Endothelial cell of umbilical vein (primary cell): ENCODE measurements at regions not wholly inside any gene's neighbourhood (a gene's known extent, or its start where the extent isn't known, plus 50 kb on each side); places are given as distances from the start of the nearest gene placed in this dataset.

ENCODE experiments used
- BruUV-seq: library from RNA; stranded (reverse); fragments of 400-500 nt; replicated peaks from 2 replicates; lab custom pipeline; 2021; lab: Mats Ljungman, UMichigan
- CTCF ChIA-PET: fragments of 300-600, 350-600 bp; sonication (Branson Sonifier 250); formaldehyde crosslinking; loops from one replicate; lab custom pipeline; 2021; ENCODE audit warnings: antibody characterized with exemption, inconsistent platforms; lab: Charles Lee
- POLR2A ChIA-PET: fragments of 300-600, 350-600 bp; sonication (Branson Sonifier 250); formaldehyde crosslinking; loops from one replicate; lab custom pipeline; 2021; ENCODE audit warnings: antibody characterized with exemption, inconsistent platforms; lab: Charles Lee
- DNase-seq: peaks from one replicate; pipeline ENCODE4 v3.0.0-alpha.2; 2011; ENCODE audit warnings: low read depth, low spot score
- FAIRE-seq: peaks from 2 replicates; lab custom pipeline; 2011; peaks lifted over from hg19 to GRCh38; lab: Jason Lieb, UNC
- H2AFZ ChIP-seq: 2 replicates; pipeline ENCODE4 v1.6.0; 2012; ENCODE audit warnings: low read depth, low read length, control low read depth, inconsistent platforms
- H3K27ac ChIP-seq: 2 replicates; pipeline ENCODE4 v1.5.1; 2011; ENCODE audit warnings: low read depth, mild to moderate bottlenecking, control low read depth, low read length, moderate library complexity; ENCODE audit not compliant: insufficient read depth
- H3K27me3 ChIP-seq, 2 experiments: 2 replicates each; pipeline versions ENCODE4 v1.6.0 to v1.6.1; 2011; ENCODE audit warnings: low read length in 2 of 2, mixed read lengths in 1 of 2; ENCODE audit not compliant: control insufficient read depth in 2 of 2, insufficient read depth in 2 of 2
- H3K36me3 ChIP-seq, 2 experiments: 2 replicates in 1 of 2; 3 replicates in 1 of 2; pipeline ENCODE4 v1.5.1; 2011; ENCODE audit warnings: low read length in 2 of 2, mild to moderate bottlenecking in 1 of 2, moderate library complexity in 1 of 2; ENCODE audit not compliant: control insufficient read depth in 2 of 2, insufficient read depth in 2 of 2; ENCODE audit errors: extremely low read depth in 1 of 2
- H3K4me1 ChIP-seq: 3 replicates; pipeline ENCODE4 v1.5.1; 2011; ENCODE audit warnings: mild to moderate bottlenecking, low read length; ENCODE audit not compliant: control insufficient read depth, insufficient read depth; ENCODE audit errors: extremely low read depth
- H3K4me2 ChIP-seq: 2 replicates; pipeline ENCODE4 v1.6.1; 2011; ENCODE audit warnings: low read length, control low read depth, mixed read lengths; ENCODE audit not compliant: insufficient read depth
- H3K4me3 ChIP-seq, 3 experiments: fragments of 200-600 bp in 1 of 3; sonication (generic), shearing (Covaris generic) in 1 of 3; replicated peaks in 1 of 3; 2 replicates each; pipeline ENCODE4 v1.5.1; 2011 to 2016; ENCODE audit warnings: control low read depth in 3 of 3, low read length in 3 of 3, mild to moderate bottlenecking in 2 of 3, inconsistent platforms in 1 of 3, low read depth in 1 of 3, moderate library complexity in 1 of 3; ENCODE audit not compliant: insufficient read depth in 1 of 3
- H3K79me2 ChIP-seq: 2 replicates; pipeline ENCODE4 v1.6.0; 2012; ENCODE audit warnings: low read length, inconsistent platforms; ENCODE audit not compliant: control insufficient read depth, insufficient read depth
- H3K9ac ChIP-seq: replicated peaks from 2 replicates; pipeline ENCODE3; 2011; ENCODE audit warnings: low read length, control low read depth; ENCODE audit not compliant: insufficient read depth; ENCODE audit errors: extremely low read depth
- H3K9me1 ChIP-seq: replicated peaks from 3 replicates; pipeline ENCODE4 v1.6.0; 2011; ENCODE audit warnings: mild to moderate bottlenecking, low read length; ENCODE audit not compliant: control insufficient read depth, insufficient read depth; ENCODE audit errors: extremely low read depth
- H3K9me3 ChIP-seq: replicated peaks from 2 replicates; pipeline ENCODE4 v1.5.1; 2012; ENCODE audit warnings: low read length, inconsistent platforms; ENCODE audit not compliant: control insufficient read depth, insufficient read depth
- H4K20me1 ChIP-seq: replicated peaks from 2 replicates; pipeline ENCODE3; 2011; ENCODE audit warnings: mild to moderate bottlenecking, low read length; ENCODE audit not compliant: control insufficient read depth, insufficient read depth; ENCODE audit errors: extremely low read depth
- CTCF ChIP-seq, 2 donors: IDR thresholded peaks; 1 replicate in 1 of 2; 2 replicates in 1 of 2; pipeline ENCODE4 v1.5.1; 2011; ENCODE audit warnings: low read length in 2 of 2, mild to moderate bottlenecking in 2 of 2, moderate library complexity in 2 of 2, control low read depth in 1 of 2, inconsistent platforms in 1 of 2, low read depth in 1 of 2; ENCODE audit not compliant: insufficient read depth in 1 of 2; ENCODE audit errors: extremely low read depth in 1 of 2
- FOS ChIP-seq: IDR thresholded peaks from 2 replicates; pipeline ENCODE4 v1.6.1; 2011; ENCODE audit warnings: mild to moderate bottlenecking, low read length, moderate library complexity, borderline replicate concordance; ENCODE audit not compliant: insufficient read depth
- GATA2 ChIP-seq: IDR thresholded peaks from 2 replicates; pipeline ENCODE4 v1.7.0; 2011; ENCODE audit warnings: low read depth, mild to moderate bottlenecking, moderate library complexity, mixed read lengths, low read length; ENCODE audit not compliant: insufficient read length, insufficient read depth
- JUN ChIP-seq: IDR thresholded peaks from 2 replicates; pipeline ENCODE4 v1.6.1; 2011; ENCODE audit warnings: borderline replicate concordance, low read depth; ENCODE audit not compliant: insufficient read length, insufficient read depth
- MYC ChIP-seq: IDR thresholded peaks from one replicate; pipeline ENCODE4 v1.6.1; 2011; ENCODE audit warnings: mild to moderate bottlenecking, low read depth, low read length
- POLR2A ChIP-seq: IDR thresholded peaks from 2 replicates; pipeline ENCODE4 v1.6.1; 2012; ENCODE audit warnings: low read depth, mild to moderate bottlenecking, control low read depth, low read length
- POLR2AphosphoS5 ChIP-seq: IDR thresholded peaks from 2 replicates; pipeline ENCODE4 v1.6.1; 2012; ENCODE audit warnings: low read depth, mild to moderate bottlenecking, control low read depth, low read length, moderate library complexity; ENCODE audit not compliant: insufficient read depth
- dilution Hi-C: fragments of 300-500 bp; cut with MboI; formaldehyde crosslinking; loops from one replicate; pipeline ENCODE4 v1.15.0; 2019; ENCODE audit warnings: low sequenced_read_pairs; ENCODE audit not compliant: extremely low pct_ligation_motif_present
- intact Hi-C: fragments of 100-400 bp; cut with micrococcal nuclease; formaldehyde crosslinking; loops from one replicate; pipeline ENCODE4 v1.10.0; 2022

- H3K79me2 ChIP-seq: no peaks in the 10 kb centered on the region
- H3K4me3 ChIP-seq: no peak overlapping the region
- no peaks in the 10 kb centered on the region for H3K9me1 ChIP-seq
- FAIRE-seq: peak; percentile 15
- H3K4me1 ChIP-seq: peaks cover 6% of the 10 kb centered on the region
- H3K4me2 ChIP-seq: no peak overlapping the region
- no peaks in the 10 kb centered on the region for H4K20me1 ChIP-seq
- H3K27me3 ChIP-seq: no peaks in the 10 kb centered on the region
- peak overlapping the region; percentile 2 for H2AFZ ChIP-seq
- CTCF ChIA-PET: no interaction called here
- intact Hi-C loops (loop anchor here (5.0 kb wide), 1 partner anchor 406 kb away; the partner anchor contains the start of gene BTG1), dilution Hi-C loops (no loop called here)
- BruUV-seq: no TSS peak
- H3K27ac ChIP-seq: no peak overlapping the region
- peak; percentile 59 for DNase-seq
- no peaks in the 10 kb centered on the region for H3K36me3 ChIP-seq
- POLR2A ChIA-PET: interaction anchor here (0.6 kb wide), 1 partner anchor 407 kb away, joined by 3 read pairs; no protein-coding TSS in a partner anchor
- H3K9ac ChIP-seq: no peak overlapping the region
- TF ChIP-seq POLR2A: no peak
- TF ChIP-seq CTCF (IDR thresholded peaks at IDR 0.05; ENCODE audit: extremely low read depth in 1 of 2, insufficient read depth in 1 of 2, low read depth in 1 of 2, low read length in 2 of 2): no peak
- TF ChIP-seq MYC: no peak
- no peak for TF ChIP-seq POLR2AphosphoS5
- H3K9me3 ChIP-seq: no peaks in the 10 kb centered on the region
These were observed 149.4 kb upstream of the PLEKHG7 start for GRCh38 chr12:92553389-92553788.

GRCh38 chr12:92552412-92553108 lies 150.2 kb upstream of the PLEKHG7 start:
- Histone ChIP-seq H3K36me3 (no peaks in the 10 kb centered on the region), H3K27me3 (peaks cover 0 to 5% of the 10 kb centered on the region in 2 experiments), H3K27ac (no peak overlapping the region), H3K4me1 (peaks cover 6% of the 10 kb centered on the region), H4K20me1 (no peaks in the 10 kb centered on the region), H3K4me2 (no peak overlapping the region), H3K9me1 (no peaks in the 10 kb centered on the region), H2AFZ (no peak overlapping the region), H3K4me3 (no peak overlapping the region), H3K9ac (no peak overlapping the region), H3K79me2 (no peaks in the 10 kb centered on the region), H3K9me3 (no peaks in the 10 kb centered on the region)
- dilution Hi-C loops (no loop called here), intact Hi-C loops (loop anchor here (5.0 kb wide), 1 partner anchor 405 kb away; the partner anchor contains the start of gene BTG1)
- CTCF ChIA-PET: no interaction called here
- BruUV-seq: no TSS peak
- POLR2A ChIA-PET: no interaction called here
- FAIRE-seq: no peak
- peak; percentile 56 for DNase-seq
- no peak for TF ChIP-seq FOS
- no peak for TF ChIP-seq CTCF (IDR thresholded peaks at IDR 0.05; ENCODE audit: extremely low read depth in 1 of 2, insufficient read depth in 1 of 2, low read depth in 1 of 2, low read length in 2 of 2)
- no peak for TF ChIP-seq GATA2
- no peak for TF ChIP-seq POLR2A
- no peak for TF ChIP-seq POLR2AphosphoS5
- no peak for TF ChIP-seq JUN
